Stimulated activated naive CD8-positive, alpha-beta T cell treated with anti-CD3 and anti-CD28 coated beads, Interleukin-15, amount 100 ng/mL, for 72 hours (primary cell): ENCODE measurements at regions not wholly inside any gene's neighbourhood (a gene's known extent, or its start where the extent isn't known, plus 50 kb on each side); places are given as distances from the start of the nearest gene placed in this dataset.

Source experiments
- ATAC-seq: fragments of 150-1000 bp; cut with Tn5 transposase; 2 replicates; pipeline ENCODE4 v1.10.0; 2021; ENCODE audit warnings: mild to moderate bottlenecking, moderate library complexity
- DNase-seq, 2 donors: peaks; one replicate each; pipeline ENCODE4 v3.0.0; 2021 to 2022
- H3K27ac Mint-ChIP-seq, 2 donors: one replicate each; pipeline ENCODE4 v1.8.0; 2022; ENCODE audit warnings: mild to moderate bottlenecking in 2 of 2, mixed read lengths in 2 of 2, moderate library complexity in 2 of 2
- H3K27me3 Mint-ChIP-seq: one replicate; pipeline ENCODE4 v1.8.0; 2022; ENCODE audit warnings: mixed read lengths
- H3K4me1 Mint-ChIP-seq: one replicate; pipeline ENCODE4 v1.8.0; 2022; ENCODE audit warnings: mild to moderate bottlenecking, mixed read lengths
- H3K4me3 Mint-ChIP-seq, 2 donors: one replicate each; pipeline ENCODE4 v1.8.0; 2022; ENCODE audit warnings: mild to moderate bottlenecking in 2 of 2, mixed read lengths in 2 of 2, moderate library complexity in 1 of 2
- H3K9me3 Mint-ChIP-seq, 2 donors: one replicate each; pipeline ENCODE4 v1.8.0; 2022; ENCODE audit warnings: mixed read lengths in 2 of 2

- Mint-ChIP-seq H3K9me3 (peaks cover 0 to 4% of the 10 kb centered on the region in 2 donors), H3K27me3 (peaks cover 7% of the 10 kb centered on the region), H3K4me3 (no peak overlapping the region), H3K27ac (no peak overlapping the region), H3K4me1 (no peaks in the 10 kb centered on the region)
- ATAC-seq (no peak), DNase-seq (no peak)
These were observed 97.3 kb upstream of the DAB2 start for GRCh38 chr5:39521940-39522590.

- no peak for DNase-seq
- Mint-ChIP-seq H3K9me3 (peaks cover 0 to 4% of the 10 kb centered on the region in 2 donors), H3K27ac (no peak overlapping the region), H3K4me3 (no peak overlapping the region), H3K4me1 (no peaks in the 10 kb centered on the region), H3K27me3 (peaks cover 7% of the 10 kb centered on the region)
- ATAC-seq = no peak
These were observed 96.5 kb upstream of the DAB2 start for GRCh38 chr5:39521098-39521860.

GRCh38 chr5:39520232-39520572, 95.4 kb upstream of the DAB2 start:
- Mint-ChIP-seq H3K27me3 (peaks cover 7% of the 10 kb centered on the region), H3K4me1 (no peaks in the 10 kb centered on the region), H3K4me3 (no peak overlapping the region), H3K27ac (no peak overlapping the region), H3K9me3 (peaks cover 0 to 4% of the 10 kb centered on the region in 2 donors)
- DNase-seq (no peak), ATAC-seq (no peak)

- Mint-ChIP-seq H3K4me1 (no peaks in the 10 kb centered on the region), H3K27me3 (peaks cover 7% of the 10 kb centered on the region), H3K27ac (no peak overlapping the region), H3K4me3 (no peak overlapping the region), H3K9me3 (peaks cover 0 to 4% of the 10 kb centered on the region in 2 donors)
- no peak for DNase-seq
- no peak for ATAC-seq
These were observed 94.9 kb upstream of the DAB2 start for GRCh38 chr5:39519566-39520231.

- DNase-seq (no peak), ATAC-seq (no peak)
- Mint-ChIP-seq H3K4me3 (no peak overlapping the region), H3K9me3 (peaks cover 0 to 4% of the 10 kb centered on the region in 2 donors), H3K27me3 (peaks cover 7% of the 10 kb centered on the region), H3K4me1 (no peaks in the 10 kb centered on the region), H3K27ac (no peak overlapping the region)
These were observed 94.3 kb upstream of the DAB2 start for GRCh38 chr5:39519079-39519478.

GRCh38 chr5:39518516-39518915, 93.7 kb upstream of the DAB2 start:
- no peak overlapping the region for H3K4me3 Mint-ChIP-seq

GRCh38 chr5:39517800-39518199, 93.0 kb upstream of the DAB2 start:
- ATAC-seq (no peak), DNase-seq (no peak)
- H3K4me3 Mint-ChIP-seq = no peak overlapping the region
- H3K4me1 Mint-ChIP-seq = no peaks in the 10 kb centered on the region
- H3K27me3 Mint-ChIP-seq = peaks cover 7% of the 10 kb centered on the region
- no peak overlapping the region for H3K27ac Mint-ChIP-seq
- H3K9me3 Mint-ChIP-seq = peaks cover 0 to 4% of the 10 kb centered on the region in 2 donors

More at GRCh38 chr5:39518516-39518915, 93.7 kb upstream of the DAB2 start:
- no peak for ATAC-seq
- Mint-ChIP-seq H3K4me1 (no peaks in the 10 kb centered on the region), H3K27me3 (peaks cover 7% of the 10 kb centered on the region), H3K9me3 (peaks cover 0 to 4% of the 10 kb centered on the region in 2 donors), H3K27ac (no peak overlapping the region)
- DNase-seq = no peak

GRCh38 chr5:39515881-39516280, 91.1 kb upstream of the DAB2 start:
- Mint-ChIP-seq H3K4me1 (no peaks in the 10 kb centered on the region), H3K4me3 (no peak overlapping the region), H3K9me3 (no peaks in the 10 kb centered on the region), H3K27me3 (no peaks in the 10 kb centered on the region), H3K27ac (no peak overlapping the region)
- ATAC-seq (no peak), DNase-seq (no peak)

- no peak overlapping the region for H3K27ac Mint-ChIP-seq
- no peak overlapping the region for H3K4me3 Mint-ChIP-seq
- no peaks in the 10 kb centered on the region for H3K27me3 Mint-ChIP-seq
- H3K9me3 Mint-ChIP-seq = no peaks in the 10 kb centered on the region
- ATAC-seq (no peak), DNase-seq (no peak)
- peaks cover 10% of the 10 kb centered on the region for H3K4me1 Mint-ChIP-seq
These were observed 88.5 kb upstream of the DAB2 start for GRCh38 chr5:39513236-39513635.

GRCh38 chr5:39506211-39506610, 81.4 kb upstream of the DAB2 start:
- H3K4me1 Mint-ChIP-seq = peaks cover 10% of the 10 kb centered on the region
- ATAC-seq (no peak), DNase-seq (no peak)
- H3K27ac Mint-ChIP-seq = no peak overlapping the region
- H3K4me3 Mint-ChIP-seq = no peak overlapping the region
- no peaks in the 10 kb centered on the region for H3K9me3 Mint-ChIP-seq
- H3K27me3 Mint-ChIP-seq = no peaks in the 10 kb centered on the region

GRCh38 chr5:39505791-39506190, 81.0 kb upstream of the DAB2 start:
- no peak for DNase-seq
- no peak for ATAC-seq
- Mint-ChIP-seq H3K27me3 (no peaks in the 10 kb centered on the region), H3K27ac (no peak overlapping the region), H3K4me3 (no peak overlapping the region), H3K4me1 (peaks cover 10% of the 10 kb centered on the region), H3K9me3 (no peaks in the 10 kb centered on the region)

GRCh38 chr5:39505363-39505762, 80.6 kb upstream of the DAB2 start:
- Mint-ChIP-seq H3K27ac (no peak overlapping the region), H3K4me3 (no peak overlapping the region), H3K27me3 (no peaks in the 10 kb centered on the region), H3K4me1 (peaks cover 6% of the 10 kb centered on the region), H3K9me3 (no peaks in the 10 kb centered on the region)
- ATAC-seq (no peak), DNase-seq (no peak)

- H3K27me3 Mint-ChIP-seq = no peaks in the 10 kb centered on the region
- H3K4me3 Mint-ChIP-seq = no peak overlapping the region
- no peak overlapping the region for H3K27ac Mint-ChIP-seq
- ATAC-seq = no peak
- no peak for DNase-seq
- no peaks in the 10 kb centered on the region for H3K4me1 Mint-ChIP-seq
- H3K9me3 Mint-ChIP-seq = no peaks in the 10 kb centered on the region
These were observed 78.4 kb upstream of the DAB2 start for GRCh38 chr5:39503155-39503554.

GRCh38 chr5:39502704-39503103, 77.9 kb upstream of the DAB2 start:
- ATAC-seq = no peak
- Mint-ChIP-seq H3K27ac (no peak overlapping the region), H3K4me1 (no peaks in the 10 kb centered on the region), H3K4me3 (no peak overlapping the region), H3K9me3 (no peaks in the 10 kb centered on the region), H3K27me3 (no peaks in the 10 kb centered on the region)
- no peak for DNase-seq

GRCh38 chr5:39501397-39501796, 76.6 kb upstream of the DAB2 start:
- ATAC-seq (no peak), DNase-seq (no peak)
- H3K4me1 Mint-ChIP-seq = no peaks in the 10 kb centered on the region
- H3K27me3 Mint-ChIP-seq = no peaks in the 10 kb centered on the region
- no peak overlapping the region for H3K4me3 Mint-ChIP-seq
- H3K9me3 Mint-ChIP-seq = no peaks in the 10 kb centered on the region
- H3K27ac Mint-ChIP-seq = no peak overlapping the region

- Mint-ChIP-seq H3K27me3 (no peaks in the 10 kb centered on the region), H3K4me3 (no peak overlapping the region), H3K27ac (no peak overlapping the region), H3K4me1 (no peaks in the 10 kb centered on the region), H3K9me3 (no peaks in the 10 kb centered on the region)
- no peak for DNase-seq
- ATAC-seq = no peak
These were observed 75.9 kb upstream of the DAB2 start for GRCh38 chr5:39500551-39501175.
